K562 (cell line): ENCODE measurements at regions not wholly inside any gene's neighbourhood (a gene's known extent, or its start where the extent isn't known, plus 50 kb on each side); places are given as distances from the start of the nearest gene placed in this dataset.

Experiments used
- ATAC-seq: fragments of 200-7000 bp; cut with Tn5 transposase; 3 replicates; pipeline ENCODE4 v1.9.1; 2020; ENCODE audit warnings: moderate library complexity
- BruUV-seq: library from RNA; stranded (reverse); fragments of 400-500 nt; replicated peaks from 2 replicates; lab custom pipeline; 2021; lab: Mats Ljungman, UMichigan
- CTCF ChIA-PET: fragments of 300-600 bp; formaldehyde crosslinking; extraction: SDS; loops from one replicate; lab custom pipeline; 2021; ENCODE audit warnings: low intra/inter-chr PET ratio; lab: Yijun Ruan, JAX
- POLR2A ChIA-PET: fragments of 300-600, 350-650 bp; sonication (Branson Sonifier 250); formaldehyde crosslinking; extraction: SDS; loops from one replicate; lab custom pipeline; 2021; ENCODE audit warnings: antibody characterized with exemption, inconsistent platforms; lab: Yijun Ruan, JAX
- DNase-seq, 4 experiments: peaks; one replicate each; pipeline versions ENCODE4 v3.0.0 to v3.0.0-alpha.2; 2011 to 2018; ENCODE audit warnings: low spot score in 3 of 4, mixed read lengths in 3 of 4; ENCODE audit errors: extremely low read depth in 1 of 4
- FAIRE-seq: peaks from 2 replicates; lab custom pipeline; 2011; peaks lifted over from hg19 to GRCh38; lab: Jason Lieb, UNC
- H2AFZ ChIP-seq: 2 replicates; pipeline ENCODE4 v1.6.0; 2011; ENCODE audit warnings: low read depth, low read length, control low read depth, inconsistent platforms
- H3K27ac ChIP-seq: fragments of 200-600 bp; 3 replicates; pipeline ENCODE4 v1.8.0; 2011; ENCODE audit warnings: low read depth, mild to moderate bottlenecking, control low read depth, inconsistent platforms, low read length, moderate library complexity, mixed read lengths; ENCODE audit errors: extremely low read depth
- H3K27me3 ChIP-seq, 2 experiments: fragments of 300-600 bp in 1 of 2; 2 replicates in 1 of 2; 3 replicates in 1 of 2; pipeline versions ENCODE4 v1.6.0 to v1.8.0; 2011; ENCODE audit warnings: inconsistent platforms in 2 of 2, low read length in 2 of 2, mild to moderate bottlenecking in 1 of 2, mixed read lengths in 1 of 2, moderate library complexity in 1 of 2; ENCODE audit not compliant: control insufficient read depth in 2 of 2, insufficient read depth in 2 of 2
- H3K36me3 ChIP-seq: fragments of 300-600 bp; 3 replicates; pipeline ENCODE4 v1.8.0; 2011; ENCODE audit warnings: mild to moderate bottlenecking, low read length, inconsistent platforms; ENCODE audit not compliant: control insufficient read depth, insufficient read depth
- H3K4me1 ChIP-seq, 2 experiments: fragments of 200-600 bp in 1 of 2; replicated peaks in 1 of 2; 2 replicates in 1 of 2; 3 replicates in 1 of 2; pipeline versions ENCODE4 v1.5.1 to v1.8.0; 2011; ENCODE audit warnings: inconsistent platforms in 2 of 2, low read length in 2 of 2, mild to moderate bottlenecking in 1 of 2, mixed read lengths in 1 of 2, moderate library complexity in 1 of 2; ENCODE audit not compliant: control insufficient read depth in 2 of 2, insufficient read depth in 2 of 2
- H3K4me2 ChIP-seq: 2 replicates; pipeline ENCODE4 v1.6.1; 2011; ENCODE audit warnings: low read length, control low read depth, inconsistent platforms, mixed read lengths; ENCODE audit not compliant: insufficient read depth
- H3K4me3 ChIP-seq: fragments of 200-600 bp; sonication (generic), shearing (Covaris generic); 2 replicates; pipeline ENCODE4 v1.5.1; 2016; ENCODE audit warnings: control low read depth, inconsistent platforms
- H3K79me2 ChIP-seq: fragments of 200-600 bp; 3 replicates; pipeline ENCODE4 v1.8.0; 2011; ENCODE audit warnings: low read length, inconsistent platforms; ENCODE audit not compliant: control insufficient read depth, insufficient read depth
- H3K9ac ChIP-seq, 2 experiments: 2 replicates each; pipeline versions ENCODE4 v1.6.0 to v1.6.1; 2011; ENCODE audit warnings: low read depth in 2 of 2, low read length in 2 of 2, control low read depth in 1 of 2, inconsistent platforms in 1 of 2, mild to moderate bottlenecking in 1 of 2, mixed read lengths in 1 of 2; ENCODE audit not compliant: insufficient read depth in 1 of 2
- H3K9me1 ChIP-seq: one replicate; pipeline ENCODE4 v1.6.0; 2011; ENCODE audit warnings: inconsistent platforms, mild to moderate bottlenecking, low read length, moderate library complexity; ENCODE audit not compliant: control insufficient read depth, insufficient read depth
- H3K9me3 ChIP-seq: replicated peaks from 2 replicates; pipeline ENCODE4 v1.5.1; 2011; ENCODE audit warnings: low read depth, low read length, inconsistent platforms; ENCODE audit not compliant: control insufficient read depth, insufficient read depth
- H4K20me1 ChIP-seq: replicated peaks from 2 replicates; pipeline ENCODE4 v1.6.1; 2011; ENCODE audit warnings: low read length, inconsistent platforms, mixed read lengths; ENCODE audit not compliant: control insufficient read depth, insufficient read depth
- COPS2 ChIP-seq: fragments of 450-650 bp; conservative IDR thresholded peaks from 2 replicates; pipeline ENCODE4 v1.6.1; 2016; ENCODE audit warnings: mild to moderate bottlenecking, moderate library complexity
- CXXC5 ChIP-seq: fragments of 250-450 bp; sonication (Bioruptor Pico); IDR thresholded peaks from 2 replicates; pipeline ENCODE4 v1.8.0; 2022; ENCODE audit warnings: inconsistent platforms, mild to moderate bottlenecking, moderate library complexity
- FOXJ3 ChIP-seq: sonication (generic); formaldehyde crosslinking; IDR thresholded peaks from 2 replicates; pipeline ENCODE4 v1.4.0; 2020; ENCODE audit warnings: mild to moderate bottlenecking, missing genetic modification reagents
- HMG20A ChIP-seq: fragments of 450-650 bp; formaldehyde crosslinking; conservative IDR thresholded peaks from 2 replicates; pipeline ENCODE4 v1.4.0; 2020; ENCODE audit warnings: mild to moderate bottlenecking, mixed read lengths
- MTF1 ChIP-seq: fragments of 250-450 bp; sonication (Bioruptor Pico); IDR thresholded peaks from 2 replicates; pipeline ENCODE4 v1.9.0; 2021; ENCODE audit warnings: moderate library complexity, mild to moderate bottlenecking, inconsistent platforms, borderline replicate concordance
- NFE2 ChIP-seq: IDR thresholded peaks from 2 replicates; pipeline ENCODE4 v1.6.1; 2014; ENCODE audit warnings: antibody characterized with exemption, low read depth
- RFX7 ChIP-seq: fragments of 250-450 bp; sonication (Bioruptor Pico); IDR thresholded peaks from 2 replicates; pipeline ENCODE4 v1.5.1; 2021; ENCODE audit warnings: mild to moderate bottlenecking
- SAP30 ChIP-seq: fragments of 200-600 bp; sonication (generic); IDR thresholded peaks from 2 replicates; pipeline ENCODE4 v1.6.1; 2012; ENCODE audit warnings: borderline replicate concordance, low read depth, mild to moderate bottlenecking, moderate library complexity, low read length, control low read depth, inconsistent platforms; ENCODE audit not compliant: insufficient read depth, poor library complexity, severe bottlenecking
- SREBF1 ChIP-seq: fragments of 150-350 bp; IDR thresholded peaks from 2 replicates; pipeline ENCODE4 v1.6.1; 2014; ENCODE audit warnings: antibody characterized with exemption, low read depth, low read length, borderline replicate concordance
- SRF ChIP-seq, 2 experiments: fragments of 250-450, 450-650 bp in 1 of 2; sonication (Bioruptor Pico) in 1 of 2; sonication (generic) in 1 of 2; formaldehyde crosslinking; IDR thresholded peaks; 2 replicates each; pipeline versions ENCODE4 v1.5.0 to v1.5.1; 2020 to 2022; ENCODE audit warnings: mild to moderate bottlenecking in 1 of 2, missing genetic modification reagents in 1 of 2
- SRSF9 ChIP-seq: fragments of 200-400 bp; formaldehyde crosslinking; IDR thresholded peaks from 2 replicates; pipeline ENCODE4 v1.6.1; 2017; ENCODE audit warnings: low read depth, low read length, borderline replicate concordance
- STAT5B ChIP-seq: fragments of 250-450 bp; sonication (Bioruptor Pico); IDR thresholded peaks from 2 replicates; pipeline ENCODE4 v1.8.0; 2021; ENCODE audit warnings: mild to moderate bottlenecking, inconsistent platforms
- XRCC4 ChIP-seq: IDR thresholded peaks from one replicate; pipeline ENCODE4 v1.6.1; 2011; ENCODE audit not compliant: insufficient read depth, insufficient read length; ENCODE audit errors: extremely low read depth
- ZFX ChIP-seq: sonication (generic); formaldehyde crosslinking; IDR thresholded peaks from 2 replicates; pipeline ENCODE4 v1.8.0; 2022; ENCODE audit warnings: mild to moderate bottlenecking, missing genetic modification reagents, moderate library complexity
- ZHX1 ChIP-seq: fragments of 150-350 bp; conservative IDR thresholded peaks from 2 replicates; pipeline ENCODE4 v1.6.1; 2014; ENCODE audit warnings: low read length
- ZNF764 ChIP-seq: fragments of 250-450 bp; sonication (Bioruptor Pico); IDR thresholded peaks from 2 replicates; pipeline ENCODE4 v1.4.0; 2020; ENCODE audit warnings: low read depth, mild to moderate bottlenecking, moderate library complexity
- ZNF785 ChIP-seq: fragments of 250-450 bp; sonication (Bioruptor Pico); IDR thresholded peaks from 2 replicates; pipeline ENCODE4 v1.4.0; 2020; ENCODE audit warnings: mild to moderate bottlenecking
- WGBS: fragments of 100-300 bp; shearing (Covaris generic); methylation state at CpG from one replicate; pipeline ENCODE4 v1.1.6; 2016; ENCODE audit warnings: low coverage, mixed read lengths; ENCODE audit not compliant: insufficient coverage; ENCODE audit errors: missing lambda C conversion rate; 5-methylcytosine and 5-hydroxymethylcytosine counted together
- in situ Hi-C: fragments of 300-500 bp; cut with MboI; formaldehyde crosslinking; loops from 4 replicates; pipeline ENCODE4 v1.15.0; 2018; ENCODE audit warnings: inconsistent platforms, mixed read lengths
- intact Hi-C: fragments of 100-400 bp; cut with micrococcal nuclease; formaldehyde crosslinking; loops from 2 replicates; pipeline ENCODE4 v1.14.2; 2022

GRCh38 chr1:208604295-208604694 is 360.1 kb upstream of the PLXNA2 start (continued):
- TF ChIP-seq ZHX1: no peak
- no peak for TF ChIP-seq NFE2
- no peak for TF ChIP-seq ZNF785 (CRISPR knock-in tag)
- TF ChIP-seq COPS2: no peak

- Histone ChIP-seq H3K4me1 (no peaks in the 10 kb centered on the region), H2AFZ (no peak overlapping the region), H3K79me2 (no peaks in the 10 kb centered on the region), H3K9ac (no peak overlapping the region), H3K9me1 (no peaks in the 10 kb centered on the region), H3K4me3 (no peak overlapping the region), H3K9me3 (no peaks in the 10 kb centered on the region), H3K4me2 (no peak overlapping the region), H3K27ac (no peak overlapping the region), H4K20me1 (no peaks in the 10 kb centered on the region), H3K36me3 (no peaks in the 10 kb centered on the region), H3K27me3 (no peaks in the 10 kb centered on the region)
- intact Hi-C loops (no loop called here), in situ Hi-C loops (no loop called here)
- FAIRE-seq (no peak), DNase-seq (no peak), ATAC-seq (no peak)
- CTCF ChIA-PET: no interaction called here
- BruUV-seq: no TSS peak
- 0% methylated on average over 3 of the region's 3 CpGs for WGBS
- TF ChIP-seq CXXC5 (CRISPR knock-in tag) (no peak), ZNF764 (CRISPR knock-in tag) (no peak), HMG20A (no peak), ZFX (no peak), STAT5B (CRISPR knock-in tag) (no peak), SRSF9 (no peak), SRF (CRISPR knock-in tag; IDR thresholded peaks at IDR 0.05) (no peak), RFX7 (CRISPR knock-in tag) (no peak), FOXJ3 (CRISPR knock-in tag) (no peak), XRCC4 (no peak), SAP30 (no peak), MTF1 (CRISPR knock-in tag) (no peak), SREBF1 (no peak)
- POLR2A ChIA-PET: no interaction called here
These were observed 362.8 kb upstream of the PLXNA2 start for GRCh38 chr1:208606959-208607358.
